ENCODE measurements at regions not wholly inside any gene's neighbourhood (a gene's known extent, or its start where the extent isn't known, plus 50 kb on each side); places are given as distances from the start of the nearest gene placed in this dataset.

DNA sequence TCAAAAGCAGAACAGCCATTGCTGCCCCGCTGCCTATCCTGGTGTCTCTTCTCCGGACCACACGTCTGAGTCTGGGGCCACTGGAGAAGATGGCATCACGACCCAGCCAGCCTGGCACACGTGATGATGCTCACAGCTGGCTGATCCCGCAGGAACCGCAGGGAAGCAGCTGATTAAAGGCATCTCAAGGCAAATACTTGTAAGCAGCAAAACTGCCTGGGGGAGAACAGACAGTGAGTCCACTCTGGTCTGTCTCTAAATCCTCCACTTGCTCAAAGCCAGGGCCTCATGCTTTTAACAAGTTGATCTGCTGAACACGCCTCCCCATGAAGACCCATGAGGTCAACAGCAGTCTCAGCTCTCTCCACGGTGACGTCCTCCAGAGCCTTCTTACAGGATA is 108.6 kb downstream of the BRD1 start:
- ATAC-seq (ENCODE audit: low read depth) (no peak), DNase-seq (no peak)
- Histone ChIP-seq H3K4me1 (ENCODE audit: control insufficient read depth, insufficient read depth, low read length) (no peaks in the 10 kb centered on the region), H2AK5ac (ENCODE audit: low read depth, low read length) (no peak overlapping the region), H3K27ac (ENCODE audit: insufficient read depth, low read length) (no peak overlapping the region), H2BK20ac (ENCODE audit: low read depth, low read length) (no peak overlapping the region), H3K23ac (ENCODE audit: low read depth, low read length) (no peak overlapping the region), H3K9ac (ENCODE audit: low read depth, low read length) (no peak overlapping the region), H2BK15ac (ENCODE audit: low read depth, low read length) (no peak overlapping the region), H3K9me1 (ENCODE audit: insufficient read depth, low read length) (no peaks in the 10 kb centered on the region), H3K4me2 (ENCODE audit: low read depth, low read length) (no peak overlapping the region), H3K9me3 (ENCODE audit: control insufficient read depth, insufficient read depth, low read length) (no peaks in the 10 kb centered on the region; the same call in 1 of the 2 replicates), H3K4ac (ENCODE audit: low read depth, low read length) (no peak overlapping the region), H2BK120ac (ENCODE audit: low read depth, low read length) (no peak overlapping the region), H4K91ac (ENCODE audit: insufficient read depth, low read depth, low read length) (no peak overlapping the region), H2AK9ac (replicated peaks; ENCODE audit: low read depth, low read length, poor library complexity) (no peak overlapping the region), H2BK5ac (ENCODE audit: low read depth, low read length, poor library complexity, severe bottlenecking) (no peak overlapping the region), H3K56ac (ENCODE audit: extremely low read depth, insufficient read depth, low read length) (no peak overlapping the region), H2AFZ (replicated peaks; ENCODE audit: low read length, poor library complexity) (no peak overlapping the region), H3K4me3 (ENCODE audit: insufficient read depth, low read depth, low read length) (no peak overlapping the region), H3K27me3 (ENCODE audit: control insufficient read depth, insufficient read depth, low read length) (no peaks in the 10 kb centered on the region; the same call in 1 of the 2 replicates), H3K14ac (replicated peaks; ENCODE audit: low read depth, low read length) (no peak overlapping the region), H3K18ac (ENCODE audit: low read depth, low read length) (no peak overlapping the region), H4K8ac (ENCODE audit: low read depth in 2 of 2, low read length in 2 of 2) (no peak overlapping the region), H4K20me1 (ENCODE audit: insufficient read depth, low read length) (no peaks in the 10 kb centered on the region), H3K36me3 (ENCODE audit: control insufficient read depth, insufficient read depth, low read length) (no peaks in the 10 kb centered on the region), H3K79me1 (ENCODE audit: low read depth in 1 of 2, low read length in 2 of 2) (no peaks in the 10 kb centered on the region), H4K5ac (ENCODE audit: low read depth, low read length) (no peak overlapping the region)
- dilution Hi-C loops (cut with HindIII; ENCODE audit: low sequenced_read_pairs, unreplicated experiment) (no loop called here), intact Hi-C loops (cut with micrococcal nuclease) (no loop called here), in situ Hi-C loops (cut with MboI; ENCODE audit: low sequenced_read_pairs) (no loop called here)
- ChIA-PET POLR2A (ENCODE audit: unreplicated experiment) (no interaction called here), CTCF (no interaction called here)
- no TSS peak for BruUV-seq (replicated peaks)
- TF ChIP-seq NFE2L2 (IDR thresholded peaks at IDR 0.05; ENCODE audit: low read depth, low read length) (no peak), RAD21 (IDR thresholded peaks at IDR 0.05; ENCODE audit: low read length) (no peak), BHLHE40 (IDR thresholded peaks at IDR 0.05; ENCODE audit: low read depth, low read length) (no peak), CEBPB (IDR thresholded peaks at IDR 0.05; ENCODE audit: low read depth, low read length) (no peak), MAFK (IDR thresholded peaks at IDR 0.05; ENCODE audit: low read depth, low read length) (no peak), MAZ (IDR thresholded peaks at IDR 0.05; ENCODE audit: borderline replicate concordance, low read depth, low read length) (no peak), SMC3 (IDR thresholded peaks at IDR 0.05; ENCODE audit: low read depth, low read length) (no peak), FOS (IDR thresholded peaks at IDR 0.05; ENCODE audit: low read depth, low read length) (no peak), RFX5 (IDR thresholded peaks at IDR 0.05; ENCODE audit: low read depth, low read length) (no peak), POLR2A (IDR thresholded peaks at IDR 0.05; ENCODE audit: low read depth, low read length) (no peak), MXI1 (IDR thresholded peaks at IDR 0.05; ENCODE audit: borderline replicate concordance, low read depth, low read length) (no peak), CHD1 (IDR thresholded peaks at IDR 0.05; ENCODE audit: low read depth, low read length) (no peak), RCOR1 (IDR thresholded peaks at IDR 0.05; ENCODE audit: insufficient replicate concordance, low read length) (no peak)
- TF ChIP-seq, protein P1, sequence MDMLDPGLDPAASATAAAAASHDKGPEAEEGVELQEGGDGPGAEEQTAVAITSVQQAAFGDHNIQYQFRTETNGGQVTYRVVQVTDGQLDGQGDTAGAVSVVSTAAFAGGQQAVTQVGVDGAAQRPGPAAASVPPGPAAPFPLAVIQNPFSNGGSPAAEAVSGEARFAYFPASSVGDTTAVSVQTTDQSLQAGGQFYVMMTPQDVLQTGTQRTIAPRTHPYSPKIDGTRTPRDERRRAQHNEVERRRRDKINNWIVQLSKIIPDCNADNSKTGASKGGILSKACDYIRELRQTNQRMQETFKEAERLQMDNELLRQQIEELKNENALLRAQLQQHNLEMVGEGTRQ (IDR thresholded peaks at IDR 0.05; ENCODE audit: low read depth, low read length), result no peak
- TF ChIP-seq, protein P2, sequence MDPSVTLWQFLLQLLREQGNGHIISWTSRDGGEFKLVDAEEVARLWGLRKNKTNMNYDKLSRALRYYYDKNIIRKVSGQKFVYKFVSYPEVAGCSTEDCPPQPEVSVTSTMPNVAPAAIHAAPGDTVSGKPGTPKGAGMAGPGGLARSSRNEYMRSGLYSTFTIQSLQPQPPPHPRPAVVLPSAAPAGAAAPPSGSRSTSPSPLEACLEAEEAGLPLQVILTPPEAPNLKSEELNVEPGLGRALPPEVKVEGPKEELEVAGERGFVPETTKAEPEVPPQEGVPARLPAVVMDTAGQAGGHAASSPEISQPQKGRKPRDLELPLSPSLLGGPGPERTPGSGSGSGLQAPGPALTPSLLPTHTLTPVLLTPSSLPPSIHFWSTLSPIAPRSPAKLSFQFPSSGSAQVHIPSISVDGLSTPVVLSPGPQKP (IDR thresholded peaks at IDR 0.05; ENCODE audit: borderline replicate concordance, low read depth, low read length), result no peak
- TF ChIP-seq, protein P3, sequence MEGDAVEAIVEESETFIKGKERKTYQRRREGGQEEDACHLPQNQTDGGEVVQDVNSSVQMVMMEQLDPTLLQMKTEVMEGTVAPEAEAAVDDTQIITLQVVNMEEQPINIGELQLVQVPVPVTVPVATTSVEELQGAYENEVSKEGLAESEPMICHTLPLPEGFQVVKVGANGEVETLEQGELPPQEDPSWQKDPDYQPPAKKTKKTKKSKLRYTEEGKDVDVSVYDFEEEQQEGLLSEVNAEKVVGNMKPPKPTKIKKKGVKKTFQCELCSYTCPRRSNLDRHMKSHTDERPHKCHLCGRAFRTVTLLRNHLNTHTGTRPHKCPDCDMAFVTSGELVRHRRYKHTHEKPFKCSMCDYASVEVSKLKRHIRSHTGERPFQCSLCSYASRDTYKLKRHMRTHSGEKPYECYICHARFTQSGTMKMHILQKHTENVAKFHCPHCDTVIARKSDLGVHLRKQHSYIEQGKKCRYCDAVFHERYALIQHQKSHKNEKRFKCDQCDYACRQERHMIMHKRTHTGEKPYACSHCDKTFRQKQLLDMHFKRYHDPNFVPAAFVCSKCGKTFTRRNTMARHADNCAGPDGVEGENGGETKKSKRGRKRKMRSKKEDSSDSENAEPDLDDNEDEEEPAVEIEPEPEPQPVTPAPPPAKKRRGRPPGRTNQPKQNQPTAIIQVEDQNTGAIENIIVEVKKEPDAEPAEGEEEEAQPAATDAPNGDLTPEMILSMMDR (conservative IDR thresholded peaks at IDR 0.05; ENCODE audit: low read depth, low read length), result no peak
- WGBS, 2 experiments (ENCODE audit: extremely low coverage in 2 of 2, insufficient read length in 1 of 2), result 45% methylated on average over 7 of the region's 10 CpGs; no CpG with 5 or more reads in 1 of the 2 experiments

Data from IMR-90 (cell line).